Spleen (tissue), 7 donors: ENCODE measurements at regions not wholly inside any gene's neighbourhood (a gene's known extent, or its start where the extent isn't known, plus 50 kb on each side); places are given as distances from the start of the nearest gene placed in this dataset.

Source experiments
- POLR2A ChIP-seq, 3 donors: fragments of 450-650 bp; IDR thresholded peaks; one replicate each; pipeline ENCODE4 v1.5.1; 2017; ENCODE audit warnings: antibody characterized with exemption in 3 of 3, mild to moderate bottlenecking in 1 of 3
- POLR2AphosphoS5 ChIP-seq, 3 donors: sonication (generic); formaldehyde crosslinking; IDR thresholded peaks; one replicate each; pipeline ENCODE4 v1.5.1; 2017; ENCODE audit warnings: antibody characterized with exemption in 3 of 3
- TF ChIP-seq, protein P1 (sequence below), 11 experiments: fragments of 200-600 bp in 7 of 11; fragments of 450-650 bp in 4 of 11; sonication (generic) in 4 of 11; IDR thresholded peaks in 8 of 11; conservative IDR thresholded peaks in 3 of 11; 1 replicate in 7 of 11; 2 replicates in 4 of 11; pipeline versions ENCODE4 v1.4.0 to v1.8.0; 2016 to 2021; ENCODE audit warnings: antibody characterized with exemption in 11 of 11, inconsistent platforms in 4 of 11, mild to moderate bottlenecking in 1 of 11
- donor health status: DM: no; HTN: no; CAD: no; lungs with moderate emphysema.
- donor health status: DM: no; HTN: no; CAD: no.
- donor health status: DM: no; HTN: no; CAD: no.

DNA sequence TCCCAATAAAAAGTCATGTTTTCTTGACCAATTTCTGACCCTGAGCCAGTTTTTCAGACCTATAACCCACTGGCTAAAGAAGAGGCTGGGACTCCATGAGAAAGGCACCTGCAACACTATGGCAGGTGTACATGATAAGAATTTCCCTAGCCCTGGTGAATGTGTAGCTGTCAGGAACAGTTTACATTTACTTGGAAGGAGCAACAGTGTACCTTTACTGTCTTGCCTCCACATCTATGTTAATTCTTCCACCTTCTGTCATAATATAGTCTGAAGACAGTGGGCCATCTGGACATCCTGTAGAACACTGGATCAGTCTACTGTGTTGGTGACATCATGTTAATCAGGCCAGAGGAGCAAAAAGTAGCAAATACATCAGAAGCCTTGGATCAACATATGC lies 72.1 kb upstream of the CD82 start:
- TF ChIP-seq, protein P1, sequence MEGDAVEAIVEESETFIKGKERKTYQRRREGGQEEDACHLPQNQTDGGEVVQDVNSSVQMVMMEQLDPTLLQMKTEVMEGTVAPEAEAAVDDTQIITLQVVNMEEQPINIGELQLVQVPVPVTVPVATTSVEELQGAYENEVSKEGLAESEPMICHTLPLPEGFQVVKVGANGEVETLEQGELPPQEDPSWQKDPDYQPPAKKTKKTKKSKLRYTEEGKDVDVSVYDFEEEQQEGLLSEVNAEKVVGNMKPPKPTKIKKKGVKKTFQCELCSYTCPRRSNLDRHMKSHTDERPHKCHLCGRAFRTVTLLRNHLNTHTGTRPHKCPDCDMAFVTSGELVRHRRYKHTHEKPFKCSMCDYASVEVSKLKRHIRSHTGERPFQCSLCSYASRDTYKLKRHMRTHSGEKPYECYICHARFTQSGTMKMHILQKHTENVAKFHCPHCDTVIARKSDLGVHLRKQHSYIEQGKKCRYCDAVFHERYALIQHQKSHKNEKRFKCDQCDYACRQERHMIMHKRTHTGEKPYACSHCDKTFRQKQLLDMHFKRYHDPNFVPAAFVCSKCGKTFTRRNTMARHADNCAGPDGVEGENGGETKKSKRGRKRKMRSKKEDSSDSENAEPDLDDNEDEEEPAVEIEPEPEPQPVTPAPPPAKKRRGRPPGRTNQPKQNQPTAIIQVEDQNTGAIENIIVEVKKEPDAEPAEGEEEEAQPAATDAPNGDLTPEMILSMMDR (IDR thresholded peaks at IDR 0.05 in 8 of 11, conservative IDR thresholded peaks at IDR 0.05 in 3 of 11) = no peak
- no peak for TF ChIP-seq POLR2A (IDR thresholded peaks at IDR 0.05)
- no peak for TF ChIP-seq POLR2AphosphoS5 (IDR thresholded peaks at IDR 0.05)
